IMR-90 (cell line): ENCODE measurements at regions not wholly inside any gene's neighbourhood (a gene's known extent, or its start where the extent isn't known, plus 50 kb on each side); places are given as distances from the start of the nearest gene placed in this dataset.

Experiments
- ATAC-seq: fragments of 200-7000 bp; cut with Tn5 transposase; 2 replicates; pipeline ENCODE4 v1.9.1; 2020; ENCODE audit warnings: low read depth, mild to moderate bottlenecking, moderate library complexity
- BruUV-seq: library from RNA; stranded (reverse); fragments of 400-500 nt; replicated peaks from 2 replicates; lab custom pipeline; 2021; lab: Mats Ljungman, UMichigan
- CTCF ChIA-PET: fragments of 300-600 bp; formaldehyde crosslinking; extraction: SDS; loops from one replicate; lab custom pipeline; 2021; ENCODE audit warnings: antibody characterized with exemption; lab: Yijun Ruan, JAX
- POLR2A ChIA-PET: fragments of 300-600 bp; sonication (Branson Sonifier 250); formaldehyde crosslinking; loops from one replicate; lab custom pipeline; 2022; ENCODE audit warnings: antibody characterized with exemption; ENCODE audit not compliant: unreplicated experiment; lab: Charles Lee
- DNase-seq: peaks from one replicate; pipeline ENCODE4 v3.0.0; 2013
- H2AFZ ChIP-seq: replicated peaks from 2 replicates; pipeline ENCODE3; 2013; ENCODE audit warnings: low read length, mild to moderate bottlenecking; ENCODE audit not compliant: poor library complexity
- H2AK5ac ChIP-seq: 2 replicates; pipeline ENCODE4 v1.6.1; 2013; ENCODE audit warnings: low read depth, low read length, inconsistent platforms
- H2AK9ac ChIP-seq: replicated peaks from 2 replicates; pipeline ENCODE3; 2013; ENCODE audit warnings: mild to moderate bottlenecking, low read depth, low read length, moderate library complexity; ENCODE audit not compliant: poor library complexity
- H2BK120ac ChIP-seq: 2 replicates; pipeline ENCODE4 v1.6.1; 2013; ENCODE audit warnings: low read depth, low read length, inconsistent platforms
- H2BK15ac ChIP-seq: 3 replicates; pipeline ENCODE4 v1.6.1; 2013; ENCODE audit warnings: low read depth, low read length, inconsistent platforms
- H2BK20ac ChIP-seq: 2 replicates; pipeline ENCODE4 v1.6.1; 2013; ENCODE audit warnings: low read depth, mild to moderate bottlenecking, inconsistent platforms, low read length, moderate library complexity
- H2BK5ac ChIP-seq: 2 replicates; pipeline ENCODE4 v1.6.1; 2013; ENCODE audit warnings: mild to moderate bottlenecking, low read depth, low read length, inconsistent platforms; ENCODE audit not compliant: poor library complexity, severe bottlenecking
- H3K14ac ChIP-seq: replicated peaks from 2 replicates; pipeline ENCODE4 v1.6.1; 2013; ENCODE audit warnings: low read depth, low read length, inconsistent platforms
- H3K18ac ChIP-seq: 2 replicates; pipeline ENCODE4 v1.6.1; 2013; ENCODE audit warnings: low read depth, low read length, control low read depth
- H3K23ac ChIP-seq: 2 replicates; pipeline ENCODE4 v1.6.1; 2013; ENCODE audit warnings: low read depth, low read length, inconsistent platforms
- H3K27ac ChIP-seq: 2 replicates; pipeline ENCODE4 v1.5.1; 2013; ENCODE audit warnings: mild to moderate bottlenecking, control low read depth, low read length; ENCODE audit not compliant: insufficient read depth
- H3K27me3 ChIP-seq: 2 replicates; pipeline ENCODE4 v1.6.1; 2013; ENCODE audit warnings: low read length; ENCODE audit not compliant: control insufficient read depth, insufficient read depth
- H3K36me3 ChIP-seq: 2 replicates; pipeline ENCODE4 v1.6.1; 2013; ENCODE audit warnings: low read length, mixed read lengths; ENCODE audit not compliant: control insufficient read depth, insufficient read depth
- H3K4ac ChIP-seq: 2 replicates; pipeline ENCODE4 v1.6.1; 2013; ENCODE audit warnings: low read depth, low read length, inconsistent platforms
- H3K4me1 ChIP-seq: 2 replicates; pipeline ENCODE4 v1.6.1; 2013; ENCODE audit warnings: low read length, mixed read lengths; ENCODE audit not compliant: control insufficient read depth, insufficient read depth
- H3K4me2 ChIP-seq: 2 replicates; pipeline ENCODE4 v1.6.1; 2013; ENCODE audit warnings: low read depth, mild to moderate bottlenecking, control low read depth, low read length, moderate library complexity
- H3K4me3 ChIP-seq: 2 replicates; pipeline ENCODE4 v1.5.1; 2013; ENCODE audit warnings: low read depth, mild to moderate bottlenecking, control low read depth, low read length, moderate library complexity; ENCODE audit not compliant: insufficient read depth
- H3K56ac ChIP-seq: 2 replicates; pipeline ENCODE4 v1.6.1; 2013; ENCODE audit warnings: low read length, inconsistent platforms; ENCODE audit not compliant: insufficient read depth; ENCODE audit errors: extremely low read depth
- H3K79me1 ChIP-seq, 2 experiments: 2 replicates each; pipeline ENCODE4 v1.6.1; 2013; ENCODE audit warnings: low read length in 2 of 2, inconsistent platforms in 1 of 2, low read depth in 1 of 2
- H3K9ac ChIP-seq: 2 replicates; pipeline ENCODE4 v1.6.1; 2013; ENCODE audit warnings: low read depth, low read length, control low read depth
- H3K9me1 ChIP-seq: 2 replicates; pipeline ENCODE4 v1.6.1; 2013; ENCODE audit warnings: low read length, inconsistent platforms; ENCODE audit not compliant: insufficient read depth
- H3K9me3 ChIP-seq: 2 replicates; pipeline ENCODE4 v1.6.1; 2013; ENCODE audit warnings: low read length; ENCODE audit not compliant: control insufficient read depth, insufficient read depth
- H4K20me1 ChIP-seq: 2 replicates; pipeline ENCODE4 v1.6.1; 2013; ENCODE audit warnings: low read length, inconsistent platforms; ENCODE audit not compliant: insufficient read depth
- H4K5ac ChIP-seq: 2 replicates; pipeline ENCODE4 v1.6.1; 2013; ENCODE audit warnings: mild to moderate bottlenecking, low read depth, low read length, control low read depth
- H4K8ac ChIP-seq, 2 experiments: 2 replicates each; pipeline ENCODE4 v1.6.1; 2013; ENCODE audit warnings: low read depth in 2 of 2, low read length in 2 of 2, control low read depth in 1 of 2, inconsistent platforms in 1 of 2
- H4K91ac ChIP-seq: 2 replicates; pipeline ENCODE4 v1.6.1; 2013; ENCODE audit warnings: low read depth, low read length, inconsistent platforms; ENCODE audit not compliant: insufficient read depth
- NFE2L2 ChIP-seq: fragments of 150-350 bp; IDR thresholded peaks from 2 replicates; pipeline ENCODE4 v1.6.1; 2016; ENCODE audit warnings: low read depth, mild to moderate bottlenecking, low read length
- RFX5 ChIP-seq: IDR thresholded peaks from 2 replicates; pipeline ENCODE4 v1.8.0; 2012; ENCODE audit warnings: low read depth, mild to moderate bottlenecking, low read length, moderate library complexity
- WGBS, 2 experiments: methylation state at CpG; one replicate each; pipeline versions ENCODE4 v1.1.5 to v1.1.7; 2013; ENCODE audit warnings: missing lambda C conversion rate in 2 of 2; ENCODE audit not compliant: insufficient read length in 1 of 2; ENCODE audit errors: extremely low coverage in 2 of 2; 5-methylcytosine and 5-hydroxymethylcytosine counted together
- dilution Hi-C: fragments of 300-500 bp; cut with HindIII; formaldehyde crosslinking; loops from one replicate; pipeline ENCODE4 v1.14.3; 2018; ENCODE audit warnings: low sequenced_read_pairs; ENCODE audit not compliant: unreplicated experiment
- in situ Hi-C: fragments of 300-500 bp; cut with MboI; formaldehyde crosslinking; loops from 3 replicates; pipeline ENCODE4 v1.14.3; 2019; ENCODE audit warnings: low sequenced_read_pairs, inconsistent platforms, mixed read lengths
- intact Hi-C: fragments of 100-400 bp; cut with micrococcal nuclease; formaldehyde crosslinking; loops from 2 replicates; pipeline ENCODE4 v1.10.0; 2022

DNA sequence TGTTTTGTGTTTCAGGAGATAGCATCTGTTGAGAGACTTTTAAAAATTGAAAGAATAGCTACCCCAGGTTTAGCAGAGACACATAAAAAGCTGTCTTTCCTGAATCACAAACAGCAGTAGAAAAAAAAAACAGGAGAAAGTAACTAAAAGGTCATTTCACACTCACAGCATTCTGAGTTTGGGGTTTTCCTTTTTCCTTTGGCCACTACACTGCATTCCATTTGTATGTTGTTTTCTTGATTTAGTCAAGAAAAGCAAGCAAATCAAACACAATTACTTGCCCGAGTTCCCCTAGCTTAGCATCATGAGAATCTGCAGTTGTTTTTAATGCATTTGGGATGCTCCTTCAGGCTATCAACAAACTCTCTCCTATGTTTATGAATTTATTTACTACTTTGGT, 161.0 kb downstream of the KCTD12 start:
- dilution Hi-C loops (no loop called here), in situ Hi-C loops (no loop called here)
- POLR2A ChIA-PET, result interaction anchor here (0.6 kb wide), 1 partner anchor 50 kb away, joined by 3 read pairs; no protein-coding TSS in a partner anchor

More for the DNA sequence above, 161.0 kb downstream of the KCTD12 start:
- Histone ChIP-seq H3K36me3 (no peaks in the 10 kb centered on the region), H4K91ac (no peak overlapping the region), H3K18ac (peak overlapping the region; percentile 81; the same call in 1 of the 2 replicates), H3K14ac (peak overlapping the region; percentile 40; the same call in 1 of the 2 replicates), H3K4me1 (peaks cover 7% of the 10 kb centered on the region; the same call in 1 of the 2 replicates), H3K56ac (no peak overlapping the region), H3K79me1 (no peaks in the 10 kb centered on the region), H2BK120ac (peak overlapping the region; percentile 33; the same call in 1 of the 2 replicates), H3K4me3 (no peak overlapping the region), H2AK5ac (no peak overlapping the region), H2BK5ac (peak overlapping the region; percentile 40), H4K5ac (peak overlapping the region; percentile 40; the same call in 1 of the 2 replicates), H3K27me3 (no peaks in the 10 kb centered on the region), H3K9ac (no peak overlapping the region), H4K8ac (peak overlapping the region in 1 of 2 experiments; percentile 73; a peak in 1 of 4 replicates), H3K27ac (no peak overlapping the region), H3K4ac (no peak overlapping the region), H2BK15ac (peak overlapping the region; percentile 60; the same call in 2 of the 3 replicates), H3K9me1 (peaks cover 5% of the 10 kb centered on the region; the same call in 1 of the 2 replicates), H2AK9ac (no peak overlapping the region), H3K23ac (no peak overlapping the region), H2AFZ (no peak overlapping the region), H3K4me2 (peak overlapping the region; percentile 55; the same call in 1 of the 2 replicates), H4K20me1 (no peaks in the 10 kb centered on the region), H2BK20ac (no peak overlapping the region), H3K9me3 (0 out of 2 replicates have a peak, but pooled peaks cover 2% of the 10 kb centered on the region)
- intact Hi-C loops, result no loop called here
- CTCF ChIA-PET, result interaction anchor here (0.5 kb wide), 1 partner anchor 21 kb away, joined by 3 read pairs; no protein-coding TSS in a partner anchor
- no peak for TF ChIP-seq NFE2L2
- no peak for TF ChIP-seq RFX5
- DNase-seq (peak; percentile 49), ATAC-seq (peak; percentile 24)
- WGBS, 2 experiments, result no CpG with 5 or more reads among the region's 1 CpG
- BruUV-seq, result no TSS peak
